Breast epithelium (tissue), 4 donors: ENCODE measurements at regions not wholly inside any gene's neighbourhood (a gene's known extent, or its start where the extent isn't known, plus 50 kb on each side); places are given as distances from the start of the nearest gene placed in this dataset.
"Not testable (repeated sequence)": the region's sequence is repeated elsewhere in the genome, so short reads cannot be mapped to it uniquely, and the experiment has no call there.

ENCODE experiments used
- DNase-seq, 2 donors: peaks; one replicate each; pipeline ENCODE4 v3.0.0-alpha.2; 2019; ENCODE audit warnings: low spot score in 2 of 2
- H3K27ac ChIP-seq, 2 donors: fragments of 200-600 bp; sonication (generic) in 1 of 2; one replicate each; pipeline ENCODE4 v1.5.1; 2016 to 2019; ENCODE audit warnings: mild to moderate bottlenecking in 1 of 2
- H3K27me3 ChIP-seq, 2 donors: fragments of 200-600 bp; sonication (generic) in 1 of 2; one replicate each; pipeline versions ENCODE4 v1.5.1 to v1.6.0; 2017 to 2019; ENCODE audit warnings: control low read depth in 1 of 2, mild to moderate bottlenecking in 1 of 2
- H3K36me3 ChIP-seq: fragments of 200-600 bp; one replicate; pipeline ENCODE4 v1.5.1; 2019
- H3K4me1 ChIP-seq, 2 donors: fragments of 200-600 bp; sonication (generic); one replicate each; pipeline ENCODE4 v1.5.1; 2016 to 2019; ENCODE audit warnings: control low read depth in 1 of 2
- H3K4me3 ChIP-seq, 3 donors: fragments of 200-600 bp; sonication (generic); 1 replicate in 2 of 3; 2 replicates in 1 of 3; pipeline ENCODE4 v1.5.1; 2016 to 2019; ENCODE audit warnings: mild to moderate bottlenecking in 3 of 3, moderate library complexity in 2 of 3
- H3K9me3 ChIP-seq, 2 donors: fragments of 200-600 bp; sonication (generic) in 1 of 2; one replicate each; pipeline ENCODE4 v1.5.1; 2016 to 2019; ENCODE audit warnings: control low read depth in 1 of 2
- POLR2A ChIP-seq: fragments of 450-650 bp; IDR thresholded peaks from one replicate; pipeline ENCODE4 v1.6.1; 2016; ENCODE audit warnings: antibody characterized with exemption, mild to moderate bottlenecking, moderate library complexity
- POLR2AphosphoS5 ChIP-seq, 3 donors: sonication (generic); formaldehyde crosslinking; IDR thresholded peaks; one replicate each; pipeline ENCODE4 v1.6.1; 2017; ENCODE audit warnings: antibody characterized with exemption in 3 of 3
- intact Hi-C: fragments of 100-400 bp; cut with DNase I; formaldehyde crosslinking; loops from one replicate; pipeline ENCODE4 v1.15.1; 2023; ENCODE audit warnings: low total_unique reads
- TF ChIP-seq, protein P1 (sequence below), 3 donors: fragments of 450-650 bp; IDR thresholded peaks; one replicate each; pipeline ENCODE4 v1.5.1; 2016 to 2017; ENCODE audit warnings: antibody characterized with exemption in 3 of 3, mild to moderate bottlenecking in 3 of 3, moderate library complexity in 3 of 3

DNA sequence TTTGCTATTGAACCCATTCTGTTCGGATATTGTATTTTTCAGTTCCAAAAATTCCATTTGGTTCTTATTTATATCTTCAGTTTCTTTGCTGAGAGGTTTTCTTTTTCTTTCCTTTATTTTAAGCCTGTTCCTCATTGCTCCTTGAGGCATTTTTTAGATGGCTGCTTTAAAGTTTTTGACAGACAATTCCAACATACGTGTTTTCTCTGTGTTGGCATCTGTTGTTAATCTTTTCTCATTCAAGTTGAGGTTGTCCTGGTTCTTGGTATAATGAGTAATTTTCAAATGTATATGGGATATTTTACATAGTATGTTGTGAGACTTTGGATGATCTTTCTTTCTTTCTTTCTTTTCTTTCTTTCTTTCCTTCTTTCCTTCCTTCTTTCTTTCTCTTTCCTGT, 1078.0 kb upstream of the CELF2 start:
- DNase-seq = no peak
- intact Hi-C loops = loop anchor here (10.0 kb wide), 1 partner anchor 1825 kb away; no protein-coding TSS in a partner anchor

DNA sequence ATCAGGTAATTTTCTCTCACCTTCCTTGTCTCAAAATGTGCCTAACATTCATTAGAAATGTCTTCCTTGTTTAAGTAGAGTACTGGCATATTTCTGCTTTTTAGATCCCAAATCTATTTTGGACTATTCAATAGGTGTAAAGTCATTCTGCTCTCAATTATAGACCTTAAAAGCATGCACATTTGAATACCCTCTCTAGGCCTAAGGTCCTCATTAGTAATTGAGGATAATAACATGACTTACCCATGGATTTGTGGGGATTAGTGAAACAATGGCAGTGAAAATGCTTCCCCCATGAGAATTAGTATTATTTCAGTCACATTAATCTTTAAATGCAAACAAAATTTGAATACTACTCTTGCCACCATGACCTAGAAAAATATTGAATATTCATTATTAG, 1073.0 kb upstream of the CELF2 start:
- H3K27ac ChIP-seq = no peak overlapping the region
- intact Hi-C loops = no loop called here
- no peak overlapping the region for H3K4me3 ChIP-seq
- no peak for TF ChIP-seq POLR2A
- no peaks in the 10 kb centered on the region for H3K36me3 ChIP-seq
- no peaks in the 10 kb centered on the region for H3K27me3 ChIP-seq
- no peaks in the 10 kb centered on the region for H3K9me3 ChIP-seq
- no peaks in the 10 kb centered on the region for H3K4me1 ChIP-seq
- DNase-seq = no peak

More for the DNA sequence above, 1078.0 kb upstream of the CELF2 start:
- Histone ChIP-seq H3K9me3 (no peaks in the 10 kb centered on the region), H3K36me3 (no peaks in the 10 kb centered on the region), H3K4me1 (no peaks in the 10 kb centered on the region), H3K4me3 (no peak overlapping the region), H3K27me3 (no peaks in the 10 kb centered on the region), H3K27ac (no peak overlapping the region)
- TF ChIP-seq POLR2A (no peak), POLR2AphosphoS5 (IDR thresholded peaks at IDR 0.05) (no peak)
- TF ChIP-seq, protein P1, sequence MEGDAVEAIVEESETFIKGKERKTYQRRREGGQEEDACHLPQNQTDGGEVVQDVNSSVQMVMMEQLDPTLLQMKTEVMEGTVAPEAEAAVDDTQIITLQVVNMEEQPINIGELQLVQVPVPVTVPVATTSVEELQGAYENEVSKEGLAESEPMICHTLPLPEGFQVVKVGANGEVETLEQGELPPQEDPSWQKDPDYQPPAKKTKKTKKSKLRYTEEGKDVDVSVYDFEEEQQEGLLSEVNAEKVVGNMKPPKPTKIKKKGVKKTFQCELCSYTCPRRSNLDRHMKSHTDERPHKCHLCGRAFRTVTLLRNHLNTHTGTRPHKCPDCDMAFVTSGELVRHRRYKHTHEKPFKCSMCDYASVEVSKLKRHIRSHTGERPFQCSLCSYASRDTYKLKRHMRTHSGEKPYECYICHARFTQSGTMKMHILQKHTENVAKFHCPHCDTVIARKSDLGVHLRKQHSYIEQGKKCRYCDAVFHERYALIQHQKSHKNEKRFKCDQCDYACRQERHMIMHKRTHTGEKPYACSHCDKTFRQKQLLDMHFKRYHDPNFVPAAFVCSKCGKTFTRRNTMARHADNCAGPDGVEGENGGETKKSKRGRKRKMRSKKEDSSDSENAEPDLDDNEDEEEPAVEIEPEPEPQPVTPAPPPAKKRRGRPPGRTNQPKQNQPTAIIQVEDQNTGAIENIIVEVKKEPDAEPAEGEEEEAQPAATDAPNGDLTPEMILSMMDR (IDR thresholded peaks at IDR 0.05) = no peak

DNA sequence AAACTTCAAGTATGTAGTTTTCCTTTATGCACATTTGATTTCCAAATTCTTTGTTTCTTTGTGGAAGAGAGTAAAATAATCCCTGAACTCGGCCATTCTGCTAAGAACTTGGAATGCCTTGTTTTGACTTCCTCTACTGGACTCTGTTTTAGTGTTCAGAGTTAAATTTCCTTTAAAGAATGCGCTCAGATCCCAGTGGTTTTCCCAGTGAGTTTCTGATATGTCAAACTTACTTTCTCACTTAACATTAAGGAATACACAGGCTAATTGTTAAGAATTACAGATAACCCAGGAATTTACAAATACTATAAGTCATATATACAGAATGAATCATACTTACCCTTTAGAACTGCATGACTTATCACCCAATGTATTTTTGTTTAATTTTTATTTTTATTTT, 1067.6 kb upstream of the CELF2 start:
- intact Hi-C loops = no loop called here
- no peak overlapping the region for H3K27ac ChIP-seq
- H3K27me3 ChIP-seq = no peaks in the 10 kb centered on the region
- H3K4me1 ChIP-seq = no peaks in the 10 kb centered on the region
- H3K9me3 ChIP-seq = no peaks in the 10 kb centered on the region
- no peaks in the 10 kb centered on the region for H3K36me3 ChIP-seq
- DNase-seq = no peak
- no peak overlapping the region for H3K4me3 ChIP-seq
- TF ChIP-seq POLR2AphosphoS5 (IDR thresholded peaks at IDR 0.05) (no peak), POLR2A (no peak)
- TF ChIP-seq, protein P1 (IDR thresholded peaks at IDR 0.05) = no peak

DNA sequence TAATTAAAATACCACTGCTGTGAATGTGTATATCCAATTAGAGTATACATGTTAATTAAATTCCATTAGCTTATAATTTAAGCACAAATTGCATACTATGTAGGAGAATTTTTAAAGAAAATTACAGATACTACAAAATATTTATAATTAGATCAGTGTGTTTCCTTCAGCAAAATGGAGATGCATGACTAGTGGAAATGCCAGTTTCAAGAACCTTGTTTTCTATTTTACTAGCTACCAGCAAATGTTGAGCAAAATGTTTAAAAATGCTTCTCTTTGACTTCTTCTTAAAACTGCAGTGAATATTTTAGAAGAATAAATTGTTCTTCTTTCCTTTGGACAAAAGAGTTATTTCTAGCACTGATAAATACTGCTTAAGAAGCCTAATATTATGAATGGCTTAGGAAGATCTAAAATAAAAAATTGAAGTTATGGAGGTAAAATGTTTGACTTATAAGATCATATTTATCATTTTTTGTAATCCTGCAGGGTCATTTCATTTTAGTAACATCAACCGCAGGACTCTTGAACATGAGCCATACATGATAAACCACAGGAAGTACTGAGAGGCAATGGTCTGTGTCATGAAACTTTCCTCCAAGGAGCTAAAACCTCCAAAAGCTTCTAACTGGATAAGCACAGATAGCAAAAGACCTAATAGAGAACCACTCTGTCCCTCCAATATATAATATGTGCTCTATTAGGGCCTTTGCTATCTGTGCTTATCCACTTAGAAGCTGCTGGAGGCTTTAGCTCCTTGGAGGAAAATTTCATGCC, 1066.0 kb upstream of the CELF2 start:
- DNase-seq = no peak
- Histone ChIP-seq H3K4me3 (no peak overlapping the region), H3K36me3 (no peaks in the 10 kb centered on the region), H3K9me3 (no peaks in the 10 kb centered on the region), H3K27ac (no peak overlapping the region), H3K4me1 (no peaks in the 10 kb centered on the region), H3K27me3 (no peaks in the 10 kb centered on the region)
- no peak for TF ChIP-seq POLR2AphosphoS5 (IDR thresholded peaks at IDR 0.05)
- TF ChIP-seq POLR2A = no peak
- TF ChIP-seq, protein P1 (IDR thresholded peaks at IDR 0.05) = no peak
- intact Hi-C loops = no loop called here

DNA sequence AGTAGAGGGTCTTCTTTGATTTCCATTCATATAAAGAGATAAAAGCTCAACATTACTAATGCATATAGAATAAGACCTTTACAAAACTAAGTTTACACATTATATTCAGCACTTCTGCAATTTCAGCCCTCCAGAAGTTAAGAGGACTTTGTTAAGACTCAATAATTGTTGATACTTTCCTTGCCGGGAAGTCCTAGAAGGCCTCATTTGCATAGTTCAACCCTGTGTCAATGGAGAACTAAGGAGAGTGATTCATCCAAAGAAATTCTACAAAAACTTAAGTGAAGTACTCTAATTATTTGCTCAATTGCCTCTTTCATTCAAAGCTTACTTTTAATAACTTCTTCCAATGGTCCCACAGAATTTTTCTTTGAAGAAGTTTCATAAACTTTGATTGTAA, 1060.3 kb upstream of the CELF2 start:
- H3K9me3 ChIP-seq = no peaks in the 10 kb centered on the region
- intact Hi-C loops = no loop called here
- TF ChIP-seq, protein P1 (IDR thresholded peaks at IDR 0.05) = no peak
- TF ChIP-seq POLR2AphosphoS5 (IDR thresholded peaks at IDR 0.05) (no peak), POLR2A (no peak)

DNA sequence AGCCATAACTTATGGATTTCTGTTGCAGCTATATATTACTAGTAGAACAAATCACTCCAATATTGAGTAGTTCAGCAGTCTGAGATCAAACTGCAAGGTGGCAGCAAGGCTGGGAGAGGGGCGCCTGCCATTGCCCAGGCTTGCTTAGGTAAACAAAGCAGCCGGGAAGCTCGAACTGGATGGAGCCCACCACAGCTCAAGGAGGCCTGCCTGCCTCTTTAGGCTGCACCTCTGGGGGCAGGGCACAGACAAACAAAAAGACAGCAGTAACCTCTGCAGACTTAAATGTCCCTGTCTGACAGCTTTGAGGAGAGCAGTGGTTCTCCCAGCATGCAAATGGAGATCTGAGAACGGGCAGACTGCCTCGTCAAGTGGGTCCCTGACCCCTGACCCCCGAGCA, 1059.8 kb upstream of the CELF2 start:
- H3K4me1 ChIP-seq, intact Hi-C loops, H3K9me3 ChIP-seq, H3K27ac ChIP-seq, H3K36me3 ChIP-seq, H3K27me3 ChIP-seq, DNase-seq, H3K4me3 ChIP-seq: not testable (repeated sequence)

More for the DNA sequence above, 1060.3 kb upstream of the CELF2 start:
- Histone ChIP-seq H3K4me1 (no peaks in the 10 kb centered on the region), H3K27ac (no peak overlapping the region), H3K36me3 (no peaks in the 10 kb centered on the region), H3K27me3 (no peaks in the 10 kb centered on the region), H3K4me3 (no peak overlapping the region)
- DNase-seq = no peak
